HFFc6 (cell line): ENCODE measurements at regions not wholly inside any gene's neighbourhood (a gene's known extent, or its start where the extent isn't known, plus 50 kb on each side); places are given as distances from the start of the nearest gene placed in this dataset.
"Not testable (repeated sequence)": the region's sequence is repeated elsewhere in the genome, so short reads cannot be mapped to it uniquely, and the experiment has no call there.

ENCODE experiments used
- DNase-seq: peaks from one replicate; pipeline ENCODE4 v3.0.0-alpha.2; 2018
- H3K27ac Mint-ChIP-seq: 2 replicates; pipeline ENCODE4 v1.8.0; 2020; ENCODE audit warnings: mild to moderate bottlenecking, mixed read lengths
- H3K27me3 Mint-ChIP-seq: 2 replicates; pipeline ENCODE4 v1.8.0; 2021; ENCODE audit warnings: mild to moderate bottlenecking, moderate library complexity, mixed read lengths; ENCODE audit not compliant: insufficient read depth
- H3K36me3 Mint-ChIP-seq: 2 replicates; pipeline ENCODE4 v1.8.0; 2021; ENCODE audit warnings: low read depth, mixed read lengths
- H3K4me1 Mint-ChIP-seq: 2 replicates; pipeline ENCODE4 v1.8.0; 2020; ENCODE audit warnings: low read depth, mixed read lengths
- H3K4me3 Mint-ChIP-seq: 2 replicates; pipeline ENCODE4 v1.8.0; 2020; ENCODE audit warnings: mild to moderate bottlenecking, moderate library complexity, mixed read lengths
- H3K9me3 Mint-ChIP-seq: 2 replicates; pipeline ENCODE4 v1.8.0; 2020; ENCODE audit warnings: mild to moderate bottlenecking, mixed read lengths
- CTCF ChIP-seq: fragments of 200-600 bp; sonication (generic); IDR thresholded peaks from 2 replicates; pipeline ENCODE4 v1.5.0; 2021; ENCODE audit warnings: antibody characterized with exemption, mild to moderate bottlenecking

DNA sequence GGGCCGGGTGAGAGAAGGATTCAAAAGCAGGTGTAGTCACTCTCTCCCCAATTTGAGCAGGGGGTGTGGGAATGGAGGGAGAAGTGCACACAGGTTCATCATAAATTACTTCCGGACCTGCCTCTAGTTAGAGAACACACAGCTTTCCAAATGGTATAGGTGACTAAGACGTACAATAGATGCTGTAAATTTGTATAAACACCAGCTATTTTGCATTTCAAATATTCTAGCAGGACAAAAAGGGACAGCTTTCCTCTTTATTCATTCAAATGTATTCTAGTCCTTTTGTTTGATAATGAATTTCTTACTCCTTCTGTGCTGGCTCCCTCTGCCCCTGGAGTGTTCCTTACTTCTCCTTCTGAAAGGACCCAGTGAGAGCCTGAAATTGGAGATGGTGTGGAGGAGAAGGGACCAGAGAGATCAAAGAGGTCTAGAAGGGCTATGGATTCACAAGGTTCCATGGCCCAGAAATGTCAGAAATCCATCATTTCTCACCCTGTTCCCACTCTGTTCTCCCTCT, 53.2 kb upstream of the SH3BP4 start:
- Mint-ChIP-seq H3K36me3 (no peaks in the 10 kb centered on the region), H3K27me3 (peaks cover 11% of the 10 kb centered on the region), H3K4me1 (no peaks in the 10 kb centered on the region; the same call in 1 of the 2 replicates), H3K4me3 (no peak overlapping the region), H3K27ac (no peak overlapping the region), H3K9me3 (no peaks in the 10 kb centered on the region)
- TF ChIP-seq CTCF = no peak
- no peak for DNase-seq

DNA sequence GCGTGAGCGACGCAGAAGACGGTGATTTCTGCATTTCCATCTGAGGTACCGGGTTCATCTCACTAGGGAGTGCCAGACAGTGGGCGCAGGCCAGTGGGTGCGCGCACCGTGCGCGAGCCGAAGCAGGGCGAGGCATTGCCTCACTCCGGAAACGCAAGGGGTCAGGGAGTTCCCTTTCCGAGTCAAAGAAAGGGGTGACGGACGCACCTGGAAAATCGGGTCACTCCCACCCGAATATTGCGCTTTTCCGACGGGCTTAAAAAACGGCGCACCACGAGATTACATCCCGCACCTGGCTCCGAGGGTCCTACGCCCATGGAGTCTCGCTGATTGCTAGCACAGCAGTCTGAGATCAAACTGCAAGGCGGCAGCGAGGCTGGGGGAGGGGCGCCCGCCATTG, 63.4 kb upstream of the SH3BP4 start:
- not testable (repeated sequence) for H3K27ac Mint-ChIP-seq, DNase-seq, H3K9me3 Mint-ChIP-seq, H3K4me1 Mint-ChIP-seq, H3K36me3 Mint-ChIP-seq, H3K4me3 Mint-ChIP-seq, H3K27me3 Mint-ChIP-seq

- Mint-ChIP-seq H3K4me3 (no peak overlapping the region), H3K36me3 (no peaks in the 10 kb centered on the region), H3K9me3 (no peaks in the 10 kb centered on the region), H3K27me3 (peaks cover 3% of the 10 kb centered on the region), H3K4me1 (no peaks in the 10 kb centered on the region), H3K27ac (no peak overlapping the region)
- TF ChIP-seq CTCF = no peak
- DNase-seq = no peak
These were observed 64.6 kb upstream of the SH3BP4 start for GRCh38 chr2:234887195-234887594.

DNA sequence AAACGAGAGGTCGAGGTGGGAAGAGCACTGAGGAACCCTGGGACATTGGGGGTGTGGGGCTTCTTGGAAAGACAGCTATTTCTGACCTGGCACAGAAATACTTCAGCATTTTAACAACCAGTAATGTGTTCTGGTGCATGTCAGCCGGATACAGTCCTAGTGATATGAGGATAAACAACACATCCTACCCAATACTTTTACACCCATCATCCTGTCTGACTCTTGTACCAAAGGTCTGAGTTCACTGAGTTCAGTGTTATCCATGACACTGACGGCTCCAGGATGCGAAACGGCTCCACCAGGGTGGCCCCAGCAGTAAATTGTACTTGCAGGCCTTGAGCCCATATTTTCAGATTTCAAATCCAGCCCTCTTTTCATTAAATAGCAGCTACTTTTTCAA, 65.9 kb upstream of the SH3BP4 start:
- Mint-ChIP-seq H3K9me3 (no peaks in the 10 kb centered on the region), H3K4me1 (peaks cover 12% of the 10 kb centered on the region), H3K27me3 (peaks cover 3% of the 10 kb centered on the region), H3K27ac (no peak overlapping the region), H3K4me3 (no peak overlapping the region), H3K36me3 (no peaks in the 10 kb centered on the region)
- no peak for DNase-seq
- no peak for TF ChIP-seq CTCF

- no peak for TF ChIP-seq CTCF
- H3K4me3 Mint-ChIP-seq = no peak overlapping the region
- H3K36me3 Mint-ChIP-seq = no peaks in the 10 kb centered on the region
These were observed 66.7 kb upstream of the SH3BP4 start for GRCh38 chr2:234885118-234885517.

DNA sequence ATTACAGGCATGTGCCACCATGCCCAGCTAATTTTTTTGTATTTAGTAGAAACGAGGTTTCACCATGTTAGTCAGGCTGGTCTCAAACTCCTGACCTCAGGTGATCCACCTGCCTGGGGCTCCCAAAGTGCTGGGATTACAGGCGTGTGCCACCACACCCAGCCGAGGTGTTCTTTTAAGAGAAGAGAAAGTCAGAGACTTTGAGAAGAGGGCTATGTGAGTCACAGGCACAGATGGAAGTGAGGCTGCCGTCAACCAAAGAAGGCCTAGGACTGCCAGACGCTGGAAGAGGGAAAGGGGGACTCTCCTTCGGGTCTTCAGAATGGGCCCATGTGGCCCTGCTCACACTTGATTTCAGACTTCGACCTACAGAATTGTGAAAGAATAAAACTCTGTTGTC, 67.2 kb upstream of the SH3BP4 start:
- Mint-ChIP-seq H3K36me3 (no peaks in the 10 kb centered on the region), H3K4me3 (no peak overlapping the region), H3K9me3 (no peaks in the 10 kb centered on the region), H3K27me3 (peaks cover 3% of the 10 kb centered on the region), H3K4me1 (peaks cover 25% of the 10 kb centered on the region), H3K27ac (no peak overlapping the region)
- DNase-seq = no peak
- no peak for TF ChIP-seq CTCF

More at GRCh38 chr2:234885118-234885517, 66.7 kb upstream of the SH3BP4 start:
- H3K27me3 Mint-ChIP-seq = peaks cover 3% of the 10 kb centered on the region
- H3K9me3 Mint-ChIP-seq = no peaks in the 10 kb centered on the region
- DNase-seq = no peak
- peaks cover 20% of the 10 kb centered on the region for H3K4me1 Mint-ChIP-seq
- H3K27ac Mint-ChIP-seq = no peak overlapping the region
